HG02759 (cell line): ENCODE measurements at regions not wholly inside any gene's neighbourhood (a gene's known extent, or its start where the extent isn't known, plus 50 kb on each side); places are given as distances from the start of the nearest gene placed in this dataset.
"Not testable (repeated sequence)": the region's sequence is repeated elsewhere in the genome, so short reads cannot be mapped to it uniquely, and the experiment has no call there.

Source experiments
- ATAC-seq: cut with Tn5 transposase; IDR thresholded peaks from one replicate; pipeline ENCODE4 v1.9.1; 2021; ENCODE audit warnings: mild to moderate bottlenecking, moderate library complexity; ENCODE audit not compliant: unreplicated experiment

- not testable (repeated sequence) for ATAC-seq
These were observed 194.9 kb upstream of the FN1 start for GRCh38 chr2:215630796-215631195.

GRCh38 chr2:215627771-215628170 is 191.9 kb upstream of the FN1 start:
- no peak for ATAC-seq

- ATAC-seq: no peak
These were observed 191.0 kb upstream of the FN1 start for GRCh38 chr2:215626812-215627281.

- no peak for ATAC-seq
These were observed 190.2 kb upstream of the FN1 start for GRCh38 chr2:215626063-215626462.

- no peak for ATAC-seq
These were observed 189.3 kb upstream of the FN1 start for GRCh38 chr2:215625207-215625606.

GRCh38 chr2:215624423-215624829 is 188.6 kb upstream of the FN1 start:
- no peak for ATAC-seq

GRCh38 chr2:215622837-215623236 is 187.0 kb upstream of the FN1 start:
- ATAC-seq: no peak

GRCh38 chr2:215621381-215621780 is 185.5 kb upstream of the FN1 start:
- no peak for ATAC-seq

GRCh38 chr2:215620528-215620927 is 184.7 kb upstream of the FN1 start:
- ATAC-seq: no peak

- ATAC-seq: no peak
These were observed 184.1 kb upstream of the FN1 start for GRCh38 chr2:215619989-215620388.

- ATAC-seq: no peak
These were observed 183.4 kb upstream of the FN1 start for GRCh38 chr2:215619022-215619958.

- no peak for ATAC-seq
These were observed 182.3 kb upstream of the FN1 start for GRCh38 chr2:215618145-215618544.

GRCh38 chr2:215617060-215617824 is 181.4 kb upstream of the FN1 start:
- ATAC-seq: no peak

GRCh38 chr2:215615803-215616174 is 179.9 kb upstream of the FN1 start:
- no peak for ATAC-seq

GRCh38 chr2:215615067-215615802 is 179.4 kb upstream of the FN1 start:
- no peak for ATAC-seq

GRCh38 chr2:215614296-215614695 is 178.4 kb upstream of the FN1 start:
- no peak for ATAC-seq

- no peak for ATAC-seq
These were observed 178.0 kb upstream of the FN1 start for GRCh38 chr2:215613888-215614287.

- no peak for ATAC-seq
These were observed 177.4 kb upstream of the FN1 start for GRCh38 chr2:215613280-215613679.

- peak; percentile 37 for ATAC-seq
These were observed 176.9 kb upstream of the FN1 start for GRCh38 chr2:215612786-215613185.

- peak; percentile 56 for ATAC-seq
These were observed 175.9 kb upstream of the FN1 start for GRCh38 chr2:215611609-215612386.
